Medulla oblongata (tissue), 1 donor: ENCODE measurements at regions not wholly inside any gene's neighbourhood (a gene's known extent, or its start where the extent isn't known, plus 50 kb on each side); places are given as distances from the start of the nearest gene placed in this dataset.

Source experiments
- DNase-seq: peaks from one replicate; pipeline ENCODE4 v3.0.0-alpha.2; 2015; ENCODE audit errors: extremely low spot score

GRCh38 chr2:209367075-209367747, 56.6 kb upstream of the MAP2 start:
- no peak for DNase-seq

GRCh38 chr2:209368406-209368805, 55.4 kb upstream of the MAP2 start:
- no peak for DNase-seq

GRCh38 chr2:209368914-209369313, 54.9 kb upstream of the MAP2 start:
- peak; percentile 19 for DNase-seq

GRCh38 chr2:209369656-209370055, 54.2 kb upstream of the MAP2 start:
- no peak for DNase-seq

GRCh38 chr2:209371407-209371806, 52.4 kb upstream of the MAP2 start:
- DNase-seq: no peak
